ENCODE measurements at regions not wholly inside any gene's neighbourhood (a gene's known extent, or its start where the extent isn't known, plus 50 kb on each side); places are given as distances from the start of the nearest gene placed in this dataset.

DNA sequence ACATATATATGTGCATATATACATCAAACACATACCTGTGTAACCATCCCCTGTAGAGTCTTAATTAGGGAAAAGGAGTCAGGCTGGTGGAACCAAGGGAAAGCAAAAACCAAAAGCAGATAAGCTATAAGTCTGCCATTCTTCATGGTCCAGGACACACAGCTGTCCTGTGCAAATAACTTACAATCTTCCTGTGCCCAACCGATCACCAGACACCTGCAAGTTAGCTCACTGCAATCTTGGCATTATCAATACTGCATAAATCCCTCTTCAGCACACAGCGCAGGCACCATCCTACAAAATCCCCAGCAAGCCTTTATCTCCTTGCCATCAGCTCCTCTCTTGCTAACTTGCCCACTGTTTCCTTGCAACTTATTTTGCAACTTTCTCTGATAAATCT is 60.8 kb upstream of the DYNAP start:
- Histone ChIP-seq H3K9me3 (no peaks in the 10 kb centered on the region; the same call in 2 of the 3 replicates), H3K4me3 (no peak overlapping the region), H3K27ac (no peak overlapping the region), H3K4me1 (no peaks in the 10 kb centered on the region), H3K4me2 (no peak overlapping the region)
- FAIRE-seq = no peak
- 40% methylated on average over 2 of the region's 2 CpGs for WGBS (ENCODE audit: missing lambda C conversion rate)
- ATAC-seq = no peak
- POLR2A ChIA-PET = no interaction called here
- DNase-seq (ENCODE audit: low read depth in 1 of 2, low spot score in 1 of 2) = no peak
- TF ChIP-seq RAD21 (conservative IDR thresholded peaks at IDR 0.05 in 1 of 2, IDR thresholded peaks at IDR 0.05 in 1 of 2) = no peak
- TF ChIP-seq, protein P1, sequence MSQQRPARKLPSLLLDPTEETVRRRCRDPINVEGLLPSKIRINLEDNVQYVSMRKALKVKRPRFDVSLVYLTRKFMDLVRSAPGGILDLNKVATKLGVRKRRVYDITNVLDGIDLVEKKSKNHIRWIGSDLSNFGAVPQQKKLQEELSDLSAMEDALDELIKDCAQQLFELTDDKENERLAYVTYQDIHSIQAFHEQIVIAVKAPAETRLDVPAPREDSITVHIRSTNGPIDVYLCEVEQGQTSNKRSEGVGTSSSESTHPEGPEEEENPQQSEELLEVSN (IDR thresholded peaks at IDR 0.05; ENCODE audit: borderline replicate concordance, low read depth) = no peak
- CTCF ChIA-PET = interaction anchor here (0.6 kb wide), 1 partner anchor 161 kb away, joined by 3 read pairs; no protein-coding TSS in a partner anchor

DNA sequence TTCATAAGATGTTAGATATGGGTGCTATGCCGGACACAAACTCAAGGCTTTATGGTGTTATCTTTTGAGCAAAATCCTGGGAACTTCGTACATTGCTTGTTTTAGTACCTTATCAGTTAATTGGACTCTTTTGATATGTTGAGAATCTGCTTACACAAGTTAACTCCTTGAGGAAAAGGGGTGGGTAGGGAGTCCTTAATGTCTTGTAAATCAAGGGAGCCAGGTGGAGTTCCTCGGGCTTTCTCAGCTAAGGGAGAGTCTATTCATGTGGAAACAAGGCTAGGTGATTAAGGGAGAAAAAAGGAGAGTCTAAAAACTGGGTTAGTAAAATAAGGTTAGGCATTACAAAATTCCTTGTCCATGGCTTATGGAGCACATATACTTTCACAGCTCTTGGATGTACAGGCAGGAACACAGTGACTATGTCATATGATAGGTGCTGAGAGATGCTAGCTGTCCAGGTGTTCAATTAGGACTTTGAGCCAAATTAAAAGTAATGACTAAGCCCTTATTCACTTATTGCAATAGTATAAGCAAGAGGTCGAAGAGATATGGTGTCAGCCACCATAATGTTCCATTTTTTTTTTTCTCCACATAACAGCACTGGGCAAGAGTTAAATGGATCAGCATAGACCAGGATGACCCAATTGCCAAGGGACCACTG is 59.5 kb upstream of the DYNAP start:
- CTCF ChIA-PET = no interaction called here
- Histone ChIP-seq H3K9me3 (no peaks in the 10 kb centered on the region; the same call in 2 of the 3 replicates), H3K4me1 (no peaks in the 10 kb centered on the region), H3K27ac (no peak overlapping the region), H3K4me2 (no peak overlapping the region), H3K4me3 (no peak overlapping the region)
- FAIRE-seq = no peak
- WGBS (ENCODE audit: missing lambda C conversion rate) = 2% methylated on average over 4 of the region's 4 CpGs
- POLR2A ChIA-PET = no interaction called here
- ATAC-seq = no peak
- TF ChIP-seq POLR2A (IDR thresholded peaks at IDR 0.05; ENCODE audit: low read length) (no peak), SREBF2 (IDR thresholded peaks at IDR 0.05) (no peak), ZSCAN20 (CRISPR knock-in tag; IDR thresholded peaks at IDR 0.05) (no peak), HOXB13 (CRISPR knock-in tag; IDR thresholded peaks at IDR 0.05; ENCODE audit: low read depth) (no peak), CHD2 (IDR thresholded peaks at IDR 0.05; ENCODE audit: low read length, partially characterized antibody) (no peak), MYC (IDR thresholded peaks at IDR 0.05; ENCODE audit: borderline replicate concordance, low read length) (no peak), HEYL (CRISPR knock-in tag; IDR thresholded peaks at IDR 0.05) (no peak), RNF2 (IDR thresholded peaks at IDR 0.05; ENCODE audit: borderline replicate concordance, low read depth) (no peak), PHF8 (IDR thresholded peaks at IDR 0.05; ENCODE audit: borderline replicate concordance, low read depth) (no peak), JUN (IDR thresholded peaks at IDR 0.05) (no peak), HOXA7 (CRISPR knock-in tag; IDR thresholded peaks at IDR 0.05) (no peak), EHMT2 (IDR thresholded peaks at IDR 0.05; ENCODE audit: low read depth) (no peak), JUNB (IDR thresholded peaks at IDR 0.05) (no peak), SMC3 (IDR thresholded peaks at IDR 0.05) (no peak)
- TF ChIP-seq, protein P2, sequence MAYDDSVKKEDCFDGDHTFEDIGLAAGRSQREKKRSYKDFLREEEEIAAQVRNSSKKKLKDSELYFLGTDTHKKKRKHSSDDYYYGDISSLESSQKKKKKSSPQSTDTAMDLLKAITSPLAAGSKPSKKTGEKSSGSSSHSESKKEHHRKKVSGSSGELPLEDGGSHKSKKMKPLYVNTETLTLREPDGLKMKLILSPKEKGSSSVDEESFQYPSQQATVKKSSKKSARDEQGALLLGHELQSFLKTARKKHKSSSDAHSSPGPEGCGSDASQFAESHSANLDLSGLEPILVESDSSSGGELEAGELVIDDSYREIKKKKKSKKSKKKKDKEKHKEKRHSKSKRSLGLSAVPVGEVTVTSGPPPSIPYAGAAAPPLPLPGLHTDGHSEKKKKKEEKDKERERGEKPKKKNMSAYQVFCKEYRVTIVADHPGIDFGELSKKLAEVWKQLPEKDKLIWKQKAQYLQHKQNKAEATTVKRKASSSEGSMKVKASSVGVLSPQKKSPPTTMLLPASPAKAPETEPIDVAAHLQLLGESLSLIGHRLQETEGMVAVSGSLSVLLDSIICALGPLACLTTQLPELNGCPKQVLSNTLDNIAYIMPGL (CRISPR knock-in tag; IDR thresholded peaks at IDR 0.05; ENCODE audit: borderline replicate concordance) = no peak
- TF ChIP-seq, protein P3, sequence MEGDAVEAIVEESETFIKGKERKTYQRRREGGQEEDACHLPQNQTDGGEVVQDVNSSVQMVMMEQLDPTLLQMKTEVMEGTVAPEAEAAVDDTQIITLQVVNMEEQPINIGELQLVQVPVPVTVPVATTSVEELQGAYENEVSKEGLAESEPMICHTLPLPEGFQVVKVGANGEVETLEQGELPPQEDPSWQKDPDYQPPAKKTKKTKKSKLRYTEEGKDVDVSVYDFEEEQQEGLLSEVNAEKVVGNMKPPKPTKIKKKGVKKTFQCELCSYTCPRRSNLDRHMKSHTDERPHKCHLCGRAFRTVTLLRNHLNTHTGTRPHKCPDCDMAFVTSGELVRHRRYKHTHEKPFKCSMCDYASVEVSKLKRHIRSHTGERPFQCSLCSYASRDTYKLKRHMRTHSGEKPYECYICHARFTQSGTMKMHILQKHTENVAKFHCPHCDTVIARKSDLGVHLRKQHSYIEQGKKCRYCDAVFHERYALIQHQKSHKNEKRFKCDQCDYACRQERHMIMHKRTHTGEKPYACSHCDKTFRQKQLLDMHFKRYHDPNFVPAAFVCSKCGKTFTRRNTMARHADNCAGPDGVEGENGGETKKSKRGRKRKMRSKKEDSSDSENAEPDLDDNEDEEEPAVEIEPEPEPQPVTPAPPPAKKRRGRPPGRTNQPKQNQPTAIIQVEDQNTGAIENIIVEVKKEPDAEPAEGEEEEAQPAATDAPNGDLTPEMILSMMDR (IDR thresholded peaks at IDR 0.05) = no peak
- TF ChIP-seq, protein P4, sequence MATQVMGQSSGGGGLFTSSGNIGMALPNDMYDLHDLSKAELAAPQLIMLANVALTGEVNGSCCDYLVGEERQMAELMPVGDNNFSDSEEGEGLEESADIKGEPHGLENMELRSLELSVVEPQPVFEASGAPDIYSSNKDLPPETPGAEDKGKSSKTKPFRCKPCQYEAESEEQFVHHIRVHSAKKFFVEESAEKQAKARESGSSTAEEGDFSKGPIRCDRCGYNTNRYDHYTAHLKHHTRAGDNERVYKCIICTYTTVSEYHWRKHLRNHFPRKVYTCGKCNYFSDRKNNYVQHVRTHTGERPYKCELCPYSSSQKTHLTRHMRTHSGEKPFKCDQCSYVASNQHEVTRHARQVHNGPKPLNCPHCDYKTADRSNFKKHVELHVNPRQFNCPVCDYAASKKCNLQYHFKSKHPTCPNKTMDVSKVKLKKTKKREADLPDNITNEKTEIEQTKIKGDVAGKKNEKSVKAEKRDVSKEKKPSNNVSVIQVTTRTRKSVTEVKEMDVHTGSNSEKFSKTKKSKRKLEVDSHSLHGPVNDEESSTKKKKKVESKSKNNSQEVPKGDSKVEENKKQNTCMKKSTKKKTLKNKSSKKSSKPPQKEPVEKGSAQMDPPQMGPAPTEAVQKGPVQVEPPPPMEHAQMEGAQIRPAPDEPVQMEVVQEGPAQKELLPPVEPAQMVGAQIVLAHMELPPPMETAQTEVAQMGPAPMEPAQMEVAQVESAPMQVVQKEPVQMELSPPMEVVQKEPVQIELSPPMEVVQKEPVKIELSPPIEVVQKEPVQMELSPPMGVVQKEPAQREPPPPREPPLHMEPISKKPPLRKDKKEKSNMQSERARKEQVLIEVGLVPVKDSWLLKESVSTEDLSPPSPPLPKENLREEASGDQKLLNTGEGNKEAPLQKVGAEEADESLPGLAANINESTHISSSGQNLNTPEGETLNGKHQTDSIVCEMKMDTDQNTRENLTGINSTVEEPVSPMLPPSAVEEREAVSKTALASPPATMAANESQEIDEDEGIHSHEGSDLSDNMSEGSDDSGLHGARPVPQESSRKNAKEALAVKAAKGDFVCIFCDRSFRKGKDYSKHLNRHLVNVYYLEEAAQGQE (IDR thresholded peaks at IDR 0.05) = no peak
- TF ChIP-seq, protein P5, sequence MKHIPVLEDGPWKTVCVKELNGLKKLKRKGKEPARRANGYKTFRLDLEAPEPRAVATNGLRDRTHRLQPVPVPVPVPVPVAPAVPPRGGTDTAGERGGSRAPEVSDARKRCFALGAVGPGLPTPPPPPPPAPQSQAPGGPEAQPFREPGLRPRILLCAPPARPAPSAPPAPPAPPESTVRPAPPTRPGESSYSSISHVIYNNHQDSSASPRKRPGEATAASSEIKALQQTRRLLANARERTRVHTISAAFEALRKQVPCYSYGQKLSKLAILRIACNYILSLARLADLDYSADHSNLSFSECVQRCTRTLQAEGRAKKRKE (CRISPR knock-in tag; IDR thresholded peaks at IDR 0.05; ENCODE audit: low read depth) = no peak
- no peak for DNase-seq (ENCODE audit: low read depth in 1 of 2, low spot score in 1 of 2)
